ENCODE measurements at regions not wholly inside any gene's neighbourhood (a gene's known extent, or its start where the extent isn't known, plus 50 kb on each side); places are given as distances from the start of the nearest gene placed in this dataset.

DNA sequence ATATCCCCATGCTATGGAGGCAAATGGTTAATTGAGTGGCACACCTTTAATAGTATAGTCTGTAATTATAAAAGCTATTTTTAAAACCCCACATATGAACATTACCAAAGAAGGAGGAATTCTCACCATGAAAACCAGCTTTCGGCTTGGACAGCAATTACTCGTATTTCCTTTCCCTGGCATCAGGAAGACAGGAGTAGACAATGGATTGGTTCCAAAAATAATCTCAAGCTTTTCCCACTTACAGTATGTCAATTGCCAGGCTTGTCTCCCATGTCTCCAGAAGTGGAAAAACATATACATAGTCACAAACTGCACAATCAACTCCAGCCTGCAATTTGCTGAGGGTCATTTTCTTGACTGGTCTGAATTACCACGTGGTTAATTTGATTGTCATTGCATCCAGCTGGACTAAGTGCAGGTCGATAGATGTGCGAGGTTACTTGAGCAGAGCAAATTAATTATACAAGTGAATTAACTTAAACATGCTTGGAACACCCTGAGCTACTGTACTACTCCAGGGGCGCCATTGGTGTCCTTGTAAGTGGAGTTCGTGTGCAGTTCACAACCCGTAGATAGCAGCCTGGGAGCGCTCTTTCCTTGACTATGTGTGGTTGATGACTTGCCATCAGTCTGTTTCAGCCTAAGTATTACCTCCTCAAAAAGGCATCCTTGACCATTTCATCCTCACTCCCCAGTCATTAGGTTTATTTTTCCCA lies 124.3 kb upstream of the PELI1 start:
- TF ChIP-seq, protein P1, sequence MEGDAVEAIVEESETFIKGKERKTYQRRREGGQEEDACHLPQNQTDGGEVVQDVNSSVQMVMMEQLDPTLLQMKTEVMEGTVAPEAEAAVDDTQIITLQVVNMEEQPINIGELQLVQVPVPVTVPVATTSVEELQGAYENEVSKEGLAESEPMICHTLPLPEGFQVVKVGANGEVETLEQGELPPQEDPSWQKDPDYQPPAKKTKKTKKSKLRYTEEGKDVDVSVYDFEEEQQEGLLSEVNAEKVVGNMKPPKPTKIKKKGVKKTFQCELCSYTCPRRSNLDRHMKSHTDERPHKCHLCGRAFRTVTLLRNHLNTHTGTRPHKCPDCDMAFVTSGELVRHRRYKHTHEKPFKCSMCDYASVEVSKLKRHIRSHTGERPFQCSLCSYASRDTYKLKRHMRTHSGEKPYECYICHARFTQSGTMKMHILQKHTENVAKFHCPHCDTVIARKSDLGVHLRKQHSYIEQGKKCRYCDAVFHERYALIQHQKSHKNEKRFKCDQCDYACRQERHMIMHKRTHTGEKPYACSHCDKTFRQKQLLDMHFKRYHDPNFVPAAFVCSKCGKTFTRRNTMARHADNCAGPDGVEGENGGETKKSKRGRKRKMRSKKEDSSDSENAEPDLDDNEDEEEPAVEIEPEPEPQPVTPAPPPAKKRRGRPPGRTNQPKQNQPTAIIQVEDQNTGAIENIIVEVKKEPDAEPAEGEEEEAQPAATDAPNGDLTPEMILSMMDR (IDR thresholded peaks at IDR 0.05; ENCODE audit: control extremely low read depth in 1 of 3, insufficient read depth in 1 of 3, low read depth in 1 of 3, low read length in 3 of 3): no peak
- TF ChIP-seq MAFK (IDR thresholded peaks at IDR 0.05; ENCODE audit: low read depth, low read length) (no peak), JUND (IDR thresholded peaks at IDR 0.05; ENCODE audit: low read length) (no peak)

Data from H1 (cell line).